ENCODE measurements at regions not wholly inside any gene's neighbourhood (a gene's known extent, or its start where the extent isn't known, plus 50 kb on each side); places are given as distances from the start of the nearest gene placed in this dataset.

GRCh38 chr7:116616555-116617059 is 55.4 kb upstream of the MET start:
- TF ChIP-seq EZH2 (IDR thresholded peaks at IDR 0.05) (no peak), CTCF (IDR thresholded peaks at IDR 0.05) (no peak), EZH2phosphoT487 (IDR thresholded peaks at IDR 0.05) (no peak)

Measured in neural progenitor cell (in vitro differentiated cells).